RWPE1 (cell line): ENCODE measurements at regions not wholly inside any gene's neighbourhood (a gene's known extent, or its start where the extent isn't known, plus 50 kb on each side); places are given as distances from the start of the nearest gene placed in this dataset.
"Not testable (repeated sequence)": the region's sequence is repeated elsewhere in the genome, so short reads cannot be mapped to it uniquely, and the experiment has no call there.

Source experiments
- CTCF ChIA-PET: fragments of 350-600 bp; sonication (Branson Sonifier 250); formaldehyde crosslinking; extraction: SDS; loops from one replicate; lab custom pipeline; 2021; lab: Yijun Ruan, JAX
- POLR2A ChIA-PET: fragments of 400-600 bp; formaldehyde crosslinking; extraction: SDS; loops from one replicate; lab custom pipeline; 2020; ENCODE audit warnings: antibody characterized with exemption; ENCODE audit not compliant: low non-redundant PET; lab: Yijun Ruan, JAX
- DNase-seq: peaks from one replicate; pipeline ENCODE4 v3.0.0; 2012; ENCODE audit warnings: low spot score
- H3K27ac ChIP-seq: fragments of 450-650 bp; 2 replicates; pipeline ENCODE4 v1.5.1; 2017
- TF ChIP-seq, protein P1 (sequence below): fragments of 450-650 bp; conservative IDR thresholded peaks from 2 replicates; pipeline ENCODE4 v1.5.1; 2017; ENCODE audit warnings: low read depth, mild to moderate bottlenecking

DNA sequence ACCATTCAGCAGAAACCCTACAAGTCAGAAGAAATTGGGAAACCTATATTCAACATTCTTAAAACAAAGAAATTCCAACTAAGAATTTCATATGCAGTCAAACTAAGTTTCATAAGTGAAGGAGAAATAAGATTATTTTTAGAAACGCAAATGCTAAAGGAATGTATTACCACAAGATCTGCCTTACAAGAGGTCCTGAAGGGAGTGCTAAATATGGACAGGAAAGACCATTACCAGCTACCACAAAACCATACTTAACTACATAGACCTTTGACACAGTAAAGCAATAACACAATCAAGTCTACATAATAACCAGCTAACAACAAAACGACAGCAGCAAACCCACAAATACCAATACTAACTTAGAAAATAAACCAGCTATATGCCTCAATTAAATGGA lies 169.3 kb upstream of the FGF16 start:
- TF ChIP-seq, protein P1, sequence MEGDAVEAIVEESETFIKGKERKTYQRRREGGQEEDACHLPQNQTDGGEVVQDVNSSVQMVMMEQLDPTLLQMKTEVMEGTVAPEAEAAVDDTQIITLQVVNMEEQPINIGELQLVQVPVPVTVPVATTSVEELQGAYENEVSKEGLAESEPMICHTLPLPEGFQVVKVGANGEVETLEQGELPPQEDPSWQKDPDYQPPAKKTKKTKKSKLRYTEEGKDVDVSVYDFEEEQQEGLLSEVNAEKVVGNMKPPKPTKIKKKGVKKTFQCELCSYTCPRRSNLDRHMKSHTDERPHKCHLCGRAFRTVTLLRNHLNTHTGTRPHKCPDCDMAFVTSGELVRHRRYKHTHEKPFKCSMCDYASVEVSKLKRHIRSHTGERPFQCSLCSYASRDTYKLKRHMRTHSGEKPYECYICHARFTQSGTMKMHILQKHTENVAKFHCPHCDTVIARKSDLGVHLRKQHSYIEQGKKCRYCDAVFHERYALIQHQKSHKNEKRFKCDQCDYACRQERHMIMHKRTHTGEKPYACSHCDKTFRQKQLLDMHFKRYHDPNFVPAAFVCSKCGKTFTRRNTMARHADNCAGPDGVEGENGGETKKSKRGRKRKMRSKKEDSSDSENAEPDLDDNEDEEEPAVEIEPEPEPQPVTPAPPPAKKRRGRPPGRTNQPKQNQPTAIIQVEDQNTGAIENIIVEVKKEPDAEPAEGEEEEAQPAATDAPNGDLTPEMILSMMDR: no peak
- no peak overlapping the region for H3K27ac ChIP-seq
- no peak for DNase-seq
- ChIA-PET POLR2A (no interaction called here), CTCF (interaction anchor here (0.7 kb wide), 1 partner anchor 311 kb away, joined by 4 read pairs; no protein-coding TSS in a partner anchor)

DNA sequence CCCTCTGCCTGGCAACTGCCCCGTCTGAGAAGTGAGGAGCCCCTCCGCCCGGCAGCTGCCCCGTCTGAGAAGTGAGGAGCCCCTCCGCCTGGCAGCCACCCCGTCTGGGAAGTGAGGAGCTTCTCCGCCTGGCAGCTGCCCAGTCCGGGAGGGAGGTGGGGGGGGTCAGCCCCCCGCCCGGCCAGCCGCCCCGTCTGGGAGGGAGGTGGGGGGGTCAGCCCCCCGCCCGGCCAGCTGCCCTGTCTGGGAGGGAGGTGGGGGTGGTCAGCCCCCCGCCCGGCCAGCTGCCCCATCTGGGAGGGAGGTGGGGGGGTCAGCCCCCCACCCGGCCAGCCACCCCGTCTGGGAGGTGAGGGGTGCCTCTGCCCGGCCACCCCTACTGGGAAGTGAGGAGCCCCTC lies 167.8 kb upstream of the FGF16 start:
- POLR2A ChIA-PET, H3K27ac ChIP-seq, DNase-seq, CTCF ChIA-PET: not testable (repeated sequence)

DNA sequence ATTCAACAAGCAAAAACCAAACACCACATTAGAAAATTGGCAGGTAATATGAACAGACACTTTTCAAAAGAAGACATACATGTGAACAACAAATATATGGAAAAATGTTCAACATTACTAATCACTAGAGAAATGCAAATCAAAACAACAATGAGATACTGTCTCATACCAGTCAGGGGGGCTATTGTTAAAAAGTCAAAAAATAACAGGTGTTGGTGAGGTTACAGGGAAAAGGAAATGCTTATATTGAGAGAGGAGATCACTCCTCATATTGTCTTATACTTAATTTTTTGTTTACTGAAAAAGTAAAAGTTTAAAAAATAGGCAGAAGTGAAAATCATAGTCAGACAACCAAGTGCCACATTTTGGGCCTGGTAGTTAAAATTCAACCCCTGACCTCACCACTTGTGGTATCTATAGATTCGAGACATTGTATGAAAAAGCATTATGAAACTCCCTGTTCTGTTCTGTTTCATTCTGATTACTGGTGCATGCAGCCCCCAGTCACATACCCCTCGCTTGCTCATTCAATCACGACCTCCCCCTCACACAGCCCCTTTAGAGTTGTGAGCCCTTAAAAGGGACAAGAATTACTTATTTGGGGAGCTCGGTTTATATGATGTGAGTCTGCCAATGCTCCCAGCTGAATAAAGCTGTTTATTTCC lies 153.7 kb upstream of the FGF16 start:
- POLR2A ChIA-PET: no interaction called here
- no peak overlapping the region for H3K27ac ChIP-seq
- TF ChIP-seq, protein P1: no peak
- DNase-seq: no peak
- CTCF ChIA-PET: no interaction called here

DNA sequence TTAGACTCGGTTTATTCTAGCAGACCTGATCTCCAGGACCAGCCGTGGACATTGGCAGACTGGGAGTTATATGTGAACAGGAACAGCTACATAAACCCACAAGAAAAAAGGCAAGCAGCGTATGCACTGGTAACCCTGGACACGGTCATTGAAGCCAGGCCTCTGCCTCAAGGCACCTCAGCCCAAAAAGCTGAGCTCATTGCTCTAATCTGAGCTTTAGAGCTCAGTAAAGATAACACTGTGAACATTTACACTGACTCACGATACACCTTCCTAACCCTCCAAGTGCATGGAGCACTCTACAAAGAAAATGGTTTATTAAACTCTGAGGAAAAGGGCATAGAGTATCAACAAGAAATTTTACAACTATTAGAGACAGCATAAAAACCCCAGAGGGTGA lies 148.9 kb upstream of the FGF16 start:
- POLR2A ChIA-PET: no interaction called here
- DNase-seq: no peak
- CTCF ChIA-PET: no interaction called here
- H3K27ac ChIP-seq: no peak overlapping the region
- TF ChIP-seq, protein P1: no peak

DNA sequence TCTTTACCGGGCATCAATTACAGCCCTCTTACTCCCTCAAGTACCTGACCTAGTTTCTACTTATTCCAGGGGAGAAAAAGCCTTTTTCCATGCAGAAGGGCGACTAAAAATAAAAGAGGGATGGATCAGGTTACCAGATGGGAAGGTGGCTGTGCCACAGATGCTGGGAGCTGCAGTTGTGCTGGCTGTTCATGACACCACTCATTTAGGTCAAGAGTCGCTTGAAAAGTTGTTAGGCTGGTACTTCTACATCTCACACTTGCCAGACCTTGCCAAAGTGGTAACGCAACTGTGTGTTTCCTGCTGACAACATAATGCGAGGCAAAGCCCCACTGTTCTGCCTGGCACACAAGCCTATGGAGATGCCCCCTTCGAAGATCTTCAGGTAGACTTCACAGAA lies 148.4 kb upstream of the FGF16 start:
- TF ChIP-seq, protein P1: no peak
- CTCF ChIA-PET: no interaction called here
- POLR2A ChIA-PET: no interaction called here
- H3K27ac ChIP-seq: no peak overlapping the region
- no peak for DNase-seq

DNA sequence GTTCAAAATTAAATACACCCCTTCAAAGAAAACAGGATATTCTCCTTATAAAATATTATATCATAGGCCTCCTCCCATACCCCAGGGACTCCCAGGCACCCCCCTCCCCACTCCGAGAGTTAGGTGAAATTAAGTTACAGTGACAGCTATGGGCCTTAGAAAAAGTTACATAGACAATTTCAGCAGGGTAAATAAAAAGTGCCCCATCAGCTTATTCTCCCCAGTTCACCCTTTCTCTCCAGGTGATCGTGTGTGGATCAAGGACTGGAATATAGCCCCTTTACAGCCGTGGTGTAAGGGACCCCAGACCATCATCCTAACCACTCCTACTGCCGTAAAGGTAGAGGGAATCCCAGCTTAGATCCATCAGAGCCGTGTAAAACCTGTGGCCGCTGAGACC lies 147.6 kb upstream of the FGF16 start:
- no peak for DNase-seq
- POLR2A ChIA-PET: no interaction called here
- CTCF ChIA-PET: no interaction called here
- no peak overlapping the region for H3K27ac ChIP-seq
- TF ChIP-seq, protein P1: no peak

DNA sequence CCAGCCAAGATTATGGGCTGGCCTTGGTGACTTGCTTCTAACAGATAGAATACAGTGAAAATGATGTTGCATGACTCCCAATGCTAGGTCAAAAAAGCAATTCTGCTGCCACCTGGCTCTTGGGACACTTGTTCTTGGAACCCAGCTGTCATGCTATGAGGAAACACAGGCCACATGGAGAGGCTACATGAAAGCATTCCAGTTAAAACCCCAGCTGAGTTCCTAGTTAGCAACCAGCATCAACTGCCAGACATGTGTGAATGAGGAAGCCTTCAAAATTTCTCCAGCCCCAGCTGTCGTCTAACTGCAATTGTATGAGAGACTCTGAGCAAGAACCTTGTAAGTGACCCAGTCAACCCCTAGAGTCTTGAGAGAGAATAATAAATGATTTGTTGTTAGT lies 105.2 kb upstream of the FGF16 start:
- no peak for DNase-seq
- ChIA-PET POLR2A (no interaction called here), CTCF (no interaction called here)
- TF ChIP-seq, protein P1: no peak
- H3K27ac ChIP-seq: no peak overlapping the region
